ENCODE measurements at regions not wholly inside any gene's neighbourhood (a gene's known extent, or its start where the extent isn't known, plus 50 kb on each side); places are given as distances from the start of the nearest gene placed in this dataset.
"Not testable (repeated sequence)": the region's sequence is repeated elsewhere in the genome, so short reads cannot be mapped to it uniquely, and the experiment has no call there.

DNA sequence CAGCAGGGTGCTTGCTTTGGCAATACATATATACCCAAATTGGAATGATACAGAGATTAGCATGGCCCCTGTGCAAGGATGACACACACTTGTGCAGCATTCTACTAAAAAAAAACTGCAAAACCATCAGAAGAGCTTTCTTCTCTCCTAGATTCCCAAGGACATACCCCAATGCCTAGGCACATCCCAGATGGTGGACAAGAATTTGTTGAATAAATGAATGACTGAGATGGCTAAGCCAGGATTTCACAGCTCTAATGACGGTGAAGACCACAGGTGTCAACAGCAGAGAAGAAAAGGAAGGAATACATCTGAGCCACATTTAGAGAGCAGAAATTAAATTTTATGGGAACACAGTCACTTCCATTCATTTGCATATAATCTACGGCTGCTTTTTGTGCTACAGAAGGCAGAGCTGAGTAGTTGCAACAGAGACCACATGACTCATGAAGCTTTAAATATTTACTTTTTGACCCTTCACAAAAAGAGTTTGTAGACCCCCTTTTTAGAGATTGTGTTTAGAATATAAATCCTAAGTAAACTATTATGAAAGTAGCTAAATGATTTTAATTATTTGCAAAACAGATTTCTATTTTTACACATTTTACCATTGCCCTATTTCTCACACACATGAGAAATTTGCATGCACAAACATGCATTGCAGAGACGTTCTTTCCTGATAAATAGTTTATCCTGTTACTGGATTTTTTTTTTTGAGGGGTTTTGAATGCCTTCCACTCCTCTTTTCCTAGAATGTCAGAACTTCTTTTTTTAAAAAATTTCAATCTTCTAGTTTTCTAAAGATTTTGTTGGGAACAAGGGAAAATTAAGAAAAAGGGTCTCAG lies 119.0 kb downstream of the PMAIP1 start:
- TF ChIP-seq EZH2 (IDR thresholded peaks at IDR 0.05; ENCODE audit: low read length, unreplicated experiment) = no peak
- TF ChIP-seq, protein P1, sequence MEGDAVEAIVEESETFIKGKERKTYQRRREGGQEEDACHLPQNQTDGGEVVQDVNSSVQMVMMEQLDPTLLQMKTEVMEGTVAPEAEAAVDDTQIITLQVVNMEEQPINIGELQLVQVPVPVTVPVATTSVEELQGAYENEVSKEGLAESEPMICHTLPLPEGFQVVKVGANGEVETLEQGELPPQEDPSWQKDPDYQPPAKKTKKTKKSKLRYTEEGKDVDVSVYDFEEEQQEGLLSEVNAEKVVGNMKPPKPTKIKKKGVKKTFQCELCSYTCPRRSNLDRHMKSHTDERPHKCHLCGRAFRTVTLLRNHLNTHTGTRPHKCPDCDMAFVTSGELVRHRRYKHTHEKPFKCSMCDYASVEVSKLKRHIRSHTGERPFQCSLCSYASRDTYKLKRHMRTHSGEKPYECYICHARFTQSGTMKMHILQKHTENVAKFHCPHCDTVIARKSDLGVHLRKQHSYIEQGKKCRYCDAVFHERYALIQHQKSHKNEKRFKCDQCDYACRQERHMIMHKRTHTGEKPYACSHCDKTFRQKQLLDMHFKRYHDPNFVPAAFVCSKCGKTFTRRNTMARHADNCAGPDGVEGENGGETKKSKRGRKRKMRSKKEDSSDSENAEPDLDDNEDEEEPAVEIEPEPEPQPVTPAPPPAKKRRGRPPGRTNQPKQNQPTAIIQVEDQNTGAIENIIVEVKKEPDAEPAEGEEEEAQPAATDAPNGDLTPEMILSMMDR (conservative IDR thresholded peaks at IDR 0.05; ENCODE audit: low read depth, low read length) = no peak
- TF ChIP-seq EZH2phosphoT487 (IDR thresholded peaks at IDR 0.05; ENCODE audit: borderline replicate concordance, low read length) = no peak
- Histone ChIP-seq H3K4me2 (ENCODE audit: low read length) (peak overlapping the region; percentile 76), H3K9me2 (replicated peaks; ENCODE audit: low read length) (no peaks in the 10 kb centered on the region), H2AFZ (ENCODE audit: low read length) (no peak overlapping the region), H4K20me1 (ENCODE audit: low read length) (no peaks in the 10 kb centered on the region), H3K27me3 (ENCODE audit: low read length) (no peaks in the 10 kb centered on the region), H3F3A (ENCODE audit: low read length, unreplicated experiment) (no peaks in the 10 kb centered on the region), H3K4me1 (ENCODE audit: insufficient read depth, low read length) (peaks cover 26% of the 10 kb centered on the region), H3K27ac (ENCODE audit: low read length) (peak overlapping the region; percentile 89), H3K9ac (ENCODE audit: low read length) (peak overlapping the region; percentile 57), H3K36me3 (ENCODE audit: low read depth, low read length) (no peaks in the 10 kb centered on the region), H3K4me3 (ENCODE audit: low read length) (peak overlapping the region; percentile 46), H3K79me2 (ENCODE audit: low read length) (no peaks in the 10 kb centered on the region), H3K9me3 (ENCODE audit: low read length) (no peaks in the 10 kb centered on the region)
- no TSS peak for BruUV-seq (replicated peaks)
- CTCF ChIA-PET = no interaction called here
- intact Hi-C loops (cut with micrococcal nuclease) = loop anchor here (1.0 kb wide), 1 partner anchor 25 kb away; no protein-coding TSS in a partner anchor
- ATAC-seq (peak; percentile 56), DNase-seq (peak; percentile 49)
- POLR2A ChIA-PET (ENCODE audit: unreplicated experiment) = interaction anchor here (0.6 kb wide), 1 partner anchor 1798 kb away, joined by 3 read pairs; no protein-coding TSS in a partner anchor

DNA sequence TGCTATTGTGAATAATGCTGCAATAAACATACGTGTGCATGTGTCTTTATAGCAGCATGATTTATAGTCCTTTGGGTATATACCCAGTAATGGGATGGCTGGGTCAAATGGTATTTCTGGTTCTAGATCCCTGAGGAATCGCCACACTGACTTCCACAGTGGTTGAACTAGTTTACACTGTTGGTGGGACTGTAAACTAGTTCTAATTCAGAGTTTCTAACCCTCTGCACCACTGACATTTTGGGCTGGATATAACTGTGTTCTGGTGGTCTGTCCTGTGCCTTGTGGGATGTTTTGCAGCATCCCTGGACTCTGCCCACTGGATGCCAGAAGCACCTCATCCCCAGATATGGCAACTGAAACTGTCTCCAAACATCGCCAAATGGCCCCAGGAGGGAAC lies 118.3 kb downstream of the PMAIP1 start:
- Histone ChIP-seq H3K27ac (ENCODE audit: low read length) (peak overlapping the region; percentile 89), H3K4me2 (ENCODE audit: low read length) (peak overlapping the region; percentile 76), H3K4me1 (ENCODE audit: insufficient read depth, low read length) (peaks cover 26% of the 10 kb centered on the region)
- H3K79me2 ChIP-seq (ENCODE audit: low read length); CTCF ChIA-PET; DNase-seq; H3K27me3 ChIP-seq (ENCODE audit: low read length); H3K9ac ChIP-seq (ENCODE audit: low read length); intact Hi-C loops (cut with micrococcal nuclease); H3K4me3 ChIP-seq (ENCODE audit: low read length); H3K9me3 ChIP-seq (ENCODE audit: low read length); H3F3A ChIP-seq (ENCODE audit: low read length, unreplicated experiment); H4K20me1 ChIP-seq (ENCODE audit: low read length); H3K9me2 ChIP-seq (replicated peaks; ENCODE audit: low read length); ATAC-seq; BruUV-seq (replicated peaks); H3K36me3 ChIP-seq (ENCODE audit: low read depth, low read length); POLR2A ChIA-PET (ENCODE audit: unreplicated experiment); H2AFZ ChIP-seq (ENCODE audit: low read length): not testable (repeated sequence)

DNA sequence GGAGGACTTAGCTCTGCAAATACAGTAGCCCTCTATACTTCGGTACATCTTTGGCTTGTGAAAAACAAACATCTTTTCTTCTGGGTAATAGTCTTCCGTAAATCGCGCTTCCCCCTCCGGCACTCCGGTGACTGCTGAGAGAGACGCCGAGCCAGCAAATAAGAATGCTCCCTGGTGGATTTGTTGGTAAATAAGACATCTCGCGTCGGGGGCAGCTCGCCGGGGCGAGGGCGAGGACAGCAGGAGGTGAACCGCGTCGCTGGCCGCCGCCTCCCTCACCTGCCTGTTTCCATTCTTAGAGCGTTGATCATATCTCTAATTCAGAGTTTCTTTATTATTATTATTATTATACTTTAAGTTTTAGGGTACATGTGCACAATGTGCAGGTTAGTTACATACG lies 117.6 kb downstream of the PMAIP1 start:
- peaks cover 26% of the 10 kb centered on the region for H3K4me1 ChIP-seq (ENCODE audit: insufficient read depth, low read length)
- no peaks in the 10 kb centered on the region for H3K9me2 ChIP-seq (replicated peaks; ENCODE audit: low read length)
- TF ChIP-seq, protein P1 (conservative IDR thresholded peaks at IDR 0.05; ENCODE audit: low read depth, low read length) = no peak
- no peak for TF ChIP-seq EZH2 (IDR thresholded peaks at IDR 0.05; ENCODE audit: low read length, unreplicated experiment)
- TF ChIP-seq EZH2phosphoT487 (IDR thresholded peaks at IDR 0.05; ENCODE audit: borderline replicate concordance, low read length) = no peak
- intact Hi-C loops (cut with micrococcal nuclease) = no loop called here
- no TSS peak for BruUV-seq (replicated peaks)
- CTCF ChIA-PET = no interaction called here
- H3F3A ChIP-seq (ENCODE audit: low read length, unreplicated experiment) = no peaks in the 10 kb centered on the region
- POLR2A ChIA-PET (ENCODE audit: unreplicated experiment) = no interaction called here
- no peak overlapping the region for H3K4me3 ChIP-seq (ENCODE audit: low read length)
- H3K9me3 ChIP-seq (ENCODE audit: low read length) = no peaks in the 10 kb centered on the region
- H3K79me2 ChIP-seq (ENCODE audit: low read length) = no peaks in the 10 kb centered on the region
- H3K27ac ChIP-seq (ENCODE audit: low read length) = no peak overlapping the region
- no peak overlapping the region for H3K9ac ChIP-seq (ENCODE audit: low read length)
- DNase-seq = no peak
- no peaks in the 10 kb centered on the region for H4K20me1 ChIP-seq (ENCODE audit: low read length)
- no peak for ATAC-seq
- no peaks in the 10 kb centered on the region for H3K36me3 ChIP-seq (ENCODE audit: low read depth, low read length)
- no peak overlapping the region for H2AFZ ChIP-seq (ENCODE audit: low read length)
- H3K4me2 ChIP-seq (ENCODE audit: low read length) = no peak overlapping the region
- no peaks in the 10 kb centered on the region for H3K27me3 ChIP-seq (ENCODE audit: low read length)

DNA sequence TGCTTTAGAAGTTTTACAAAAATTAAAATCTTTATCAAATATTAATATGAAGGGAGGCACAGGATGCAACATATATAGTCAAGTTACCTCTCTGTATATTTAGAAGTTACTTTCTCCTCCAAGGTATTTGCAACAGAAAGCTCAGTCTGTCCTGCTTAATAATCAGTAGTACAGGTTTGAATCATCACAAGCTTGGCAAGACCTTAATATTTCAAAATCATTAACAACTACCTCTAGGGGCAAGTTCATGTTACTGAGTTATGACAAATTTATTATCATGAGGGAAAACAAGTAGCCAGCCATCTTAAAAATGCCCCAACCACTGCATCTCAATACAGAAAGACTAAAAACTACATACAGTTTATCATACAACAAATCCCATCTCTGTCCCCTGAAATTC lies 116.0 kb downstream of the PMAIP1 start:
- DNase-seq = peak; percentile 71
- POLR2A ChIA-PET (ENCODE audit: unreplicated experiment); BruUV-seq (replicated peaks): not testable (repeated sequence)

DNA sequence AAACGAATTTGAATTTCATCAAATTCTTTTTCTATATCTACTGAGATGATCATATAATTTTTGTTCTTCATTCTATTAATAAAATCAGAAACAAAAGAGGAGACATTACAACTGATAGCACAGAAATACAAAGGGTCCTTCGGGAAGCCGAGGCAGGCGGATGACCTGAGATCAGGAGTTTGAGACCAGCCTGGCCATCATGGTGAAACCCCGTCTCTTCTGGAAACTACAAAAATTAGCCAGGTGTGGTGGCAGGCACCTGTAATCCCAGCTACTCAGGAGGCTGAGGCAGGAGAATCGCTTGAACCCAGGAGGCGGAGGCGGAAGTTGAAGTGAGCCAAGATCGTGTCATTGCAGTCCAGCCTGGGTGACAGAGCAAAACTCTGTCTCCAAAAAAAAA lies 113.4 kb downstream of the PMAIP1 start:
- H3K36me3 ChIP-seq (ENCODE audit: low read depth, low read length); intact Hi-C loops (cut with micrococcal nuclease); H3K27ac ChIP-seq (ENCODE audit: low read length); H3K9me3 ChIP-seq (ENCODE audit: low read length); H3K4me1 ChIP-seq (ENCODE audit: insufficient read depth, low read length); ATAC-seq; H3F3A ChIP-seq (ENCODE audit: low read length, unreplicated experiment); DNase-seq; H4K20me1 ChIP-seq (ENCODE audit: low read length); CTCF ChIA-PET; H3K9me2 ChIP-seq (replicated peaks; ENCODE audit: low read length); BruUV-seq (replicated peaks); H3K9ac ChIP-seq (ENCODE audit: low read length); H3K4me3 ChIP-seq (ENCODE audit: low read length); H2AFZ ChIP-seq (ENCODE audit: low read length); H3K4me2 ChIP-seq (ENCODE audit: low read length); H3K27me3 ChIP-seq (ENCODE audit: low read length); POLR2A ChIA-PET (ENCODE audit: unreplicated experiment); H3K79me2 ChIP-seq (ENCODE audit: low read length): not testable (repeated sequence)

More for the DNA sequence above, 116.0 kb downstream of the PMAIP1 start:
- H3K27me3 ChIP-seq (ENCODE audit: low read length); H2AFZ ChIP-seq (ENCODE audit: low read length); H3K79me2 ChIP-seq (ENCODE audit: low read length); H3K9ac ChIP-seq (ENCODE audit: low read length); H4K20me1 ChIP-seq (ENCODE audit: low read length); H3K4me2 ChIP-seq (ENCODE audit: low read length); ATAC-seq; H3K36me3 ChIP-seq (ENCODE audit: low read depth, low read length); H3K27ac ChIP-seq (ENCODE audit: low read length); intact Hi-C loops (cut with micrococcal nuclease); H3K4me3 ChIP-seq (ENCODE audit: low read length); H3F3A ChIP-seq (ENCODE audit: low read length, unreplicated experiment); H3K9me3 ChIP-seq (ENCODE audit: low read length); H3K9me2 ChIP-seq (replicated peaks; ENCODE audit: low read length): not testable (repeated sequence)
- CTCF ChIA-PET = interaction anchor here (0.7 kb wide), 1 partner anchor 118 kb away, joined by 3 read pairs; no protein-coding TSS in a partner anchor
- H3K4me1 ChIP-seq (ENCODE audit: insufficient read depth, low read length) = peaks cover 26% of the 10 kb centered on the region
